SK-N-SH treated with all-trans-retinoic acid at 6 μM for 48 hours (cell line): ENCODE measurements at regions not wholly inside any gene's neighbourhood (a gene's known extent, or its start where the extent isn't known, plus 50 kb on each side); places are given as distances from the start of the nearest gene placed in this dataset.

Experiments
- ARNTL ChIP-seq: fragments of 450-650 bp; formaldehyde crosslinking; IDR thresholded peaks from 2 replicates; pipeline ENCODE4 v1.5.0; 2020; ENCODE audit warnings: low read depth, mild to moderate bottlenecking, moderate library complexity, borderline replicate concordance
- ESRRG ChIP-seq: fragments of 250-450 bp; sonication (Bioruptor Pico); IDR thresholded peaks from 2 replicates; pipeline ENCODE4 v1.6.1; 2021; ENCODE audit warnings: mild to moderate bottlenecking
- RARB ChIP-seq: fragments of 250-450 bp; sonication (Bioruptor Pico); IDR thresholded peaks from 2 replicates; pipeline ENCODE4 v1.8.0; 2021; ENCODE audit warnings: mild to moderate bottlenecking, moderate library complexity
- TF ChIP-seq, protein P1 (sequence below): fragments of 250-450 bp; sonication (Bioruptor Pico); IDR thresholded peaks from 2 replicates; pipeline ENCODE4 v1.5.1; 2020; ENCODE audit warnings: low read depth, mild to moderate bottlenecking, moderate library complexity

DNA sequence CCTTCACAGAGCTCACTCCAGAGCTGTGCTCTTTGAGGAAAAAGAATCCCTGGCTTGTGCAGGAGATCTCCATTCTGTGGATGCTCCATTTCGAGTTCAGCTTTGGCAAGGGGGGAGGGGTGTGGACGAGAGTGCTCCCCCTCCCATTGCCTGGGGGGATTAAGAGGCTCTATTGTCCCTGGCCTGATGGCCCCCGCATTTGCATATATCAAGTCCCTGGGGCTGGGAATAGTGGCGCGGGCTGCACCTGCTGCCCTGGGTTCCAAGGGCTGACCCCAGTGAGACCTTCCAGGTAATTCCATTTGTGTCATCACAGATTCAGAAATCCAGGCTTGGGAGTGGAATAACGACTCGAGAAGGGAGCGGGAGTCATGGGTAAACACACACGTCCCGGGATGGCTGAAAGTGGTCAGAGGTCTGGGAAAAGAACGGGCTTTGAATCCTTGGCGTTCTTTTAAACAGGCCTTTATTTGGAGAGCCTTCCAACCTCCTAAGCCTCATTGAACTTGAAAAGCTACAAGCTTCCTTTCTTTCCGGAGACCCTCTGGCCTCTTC is 479.3 kb downstream of the HS3ST3B1 start:
- TF ChIP-seq RARB (CRISPR knock-in tag), result no peak
- no peak for TF ChIP-seq ESRRG
- TF ChIP-seq ARNTL (CRISPR knock-in tag), result no peak
- TF ChIP-seq, protein P1, sequence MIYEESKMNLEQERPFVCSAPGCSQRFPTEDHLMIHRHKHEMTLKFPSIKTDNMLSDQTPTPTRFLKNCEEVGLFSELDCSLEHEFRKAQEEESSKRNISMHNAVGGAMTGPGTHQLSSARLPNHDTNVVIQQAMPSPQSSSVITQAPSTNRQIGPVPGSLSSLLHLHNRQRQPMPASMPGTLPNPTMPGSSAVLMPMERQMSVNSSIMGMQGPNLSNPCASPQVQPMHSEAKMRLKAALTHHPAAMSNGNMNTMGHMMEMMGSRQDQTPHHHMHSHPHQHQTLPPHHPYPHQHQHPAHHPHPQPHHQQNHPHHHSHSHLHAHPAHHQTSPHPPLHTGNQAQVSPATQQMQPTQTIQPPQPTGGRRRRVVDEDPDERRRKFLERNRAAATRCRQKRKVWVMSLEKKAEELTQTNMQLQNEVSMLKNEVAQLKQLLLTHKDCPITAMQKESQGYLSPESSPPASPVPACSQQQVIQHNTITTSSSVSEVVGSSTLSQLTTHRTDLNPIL (CRISPR knock-in tag), result no peak
